K562 (cell line): ENCODE measurements at regions not wholly inside any gene's neighbourhood (a gene's known extent, or its start where the extent isn't known, plus 50 kb on each side); places are given as distances from the start of the nearest gene placed in this dataset.

Source experiments
- ASH1L ChIP-seq: fragments of 450-650 bp; IDR thresholded peaks from 2 replicates; pipeline ENCODE4 v1.6.1; 2018; ENCODE audit warnings: borderline replicate concordance, mild to moderate bottlenecking, low read depth; ENCODE audit not compliant: partially characterized antibody
- C11orf30 ChIP-seq: fragments of 450-650 bp; IDR thresholded peaks from 2 replicates; pipeline ENCODE4 v1.6.1; 2016; ENCODE audit warnings: low read depth, mild to moderate bottlenecking
- CBX8 ChIP-seq: fragments of 200-600 bp; sonication (generic); IDR thresholded peaks from 2 replicates; pipeline ENCODE4 v1.6.1; 2012; ENCODE audit warnings: borderline replicate concordance, mixed run types, low read depth, mild to moderate bottlenecking, moderate library complexity, mixed read lengths, low read length, control low read depth, inconsistent platforms; ENCODE audit not compliant: poor library complexity, severe bottlenecking; ENCODE audit errors: extremely low read depth
- CC2D1A ChIP-seq: fragments of 450-650 bp; IDR thresholded peaks from 2 replicates; pipeline ENCODE4 v1.6.1; 2017; ENCODE audit warnings: mild to moderate bottlenecking
- HIVEP1 ChIP-seq: fragments of 250-450 bp; sonication (Bioruptor Pico); IDR thresholded peaks from 2 replicates; pipeline ENCODE4 v1.4.0; 2020; ENCODE audit warnings: mild to moderate bottlenecking
- HLTF ChIP-seq: fragments of 450-650 bp; IDR thresholded peaks from 2 replicates; pipeline ENCODE4 v1.6.1; 2016
- HNRNPH1 ChIP-seq: fragments of 200-400 bp; formaldehyde crosslinking; optimal IDR thresholded peaks from 2 replicates; pipeline ENCODE3; 2017; ENCODE audit warnings: low read depth, mild to moderate bottlenecking, low read length, moderate library complexity
- MAFF ChIP-seq: IDR thresholded peaks from 2 replicates; pipeline ENCODE4 v1.6.1; 2012; ENCODE audit warnings: low read length, improper control_type of control experiment
- MAFG ChIP-seq: fragments of 450-650 bp; conservative IDR thresholded peaks from 2 replicates; pipeline ENCODE4 v1.6.1; 2016; ENCODE audit warnings: missing genetic modification characterization, missing compliant biosample characterization
- MAFK ChIP-seq: IDR thresholded peaks from 2 replicates; pipeline ENCODE4 v1.6.1; 2011; ENCODE audit warnings: low read length, improper control_type of control experiment
- POLR2A ChIP-seq: fragments of 450-650 bp; conservative IDR thresholded peaks from 2 replicates; pipeline ENCODE4 v1.6.1; 2016
- RFX5 ChIP-seq: IDR thresholded peaks from 2 replicates; pipeline ENCODE4 v1.6.1; 2011; ENCODE audit warnings: low read depth, mild to moderate bottlenecking, improper control_type of control experiment, low read length
- SMARCE1 ChIP-seq: fragments of 450-650 bp; IDR thresholded peaks from 2 replicates; pipeline ENCODE4 v1.7.1; 2016; ENCODE audit warnings: mild to moderate bottlenecking
- ZBTB7A ChIP-seq: IDR thresholded peaks from 2 replicates; pipeline ENCODE4 v1.6.1; 2011; ENCODE audit warnings: low read depth, mild to moderate bottlenecking, low read length, moderate library complexity, borderline replicate concordance; ENCODE audit not compliant: control insufficient read depth
- ZC3H11A ChIP-seq: IDR thresholded peaks from 2 replicates; pipeline ENCODE4 v1.6.1; 2012; ENCODE audit warnings: low read depth, low read length, improper control_type of control experiment
- ZKSCAN8 ChIP-seq: fragments of 200-800 bp; sonication (Bioruptor generic); IDR thresholded peaks from 2 replicates; pipeline ENCODE4 v1.6.1; 2016; ENCODE audit warnings: missing genetic modification characterization, missing compliant biosample characterization
- ZNF316 ChIP-seq: fragments of 450-650 bp; IDR thresholded peaks from 2 replicates; pipeline ENCODE4 v1.6.1; 2016
- TF ChIP-seq, protein P1 (sequence below), 2 experiments: fragments of 450-650 bp in 1 of 2; sonication (generic) in 1 of 2; formaldehyde crosslinking in 1 of 2; IDR thresholded peaks in 1 of 2; conservative IDR thresholded peaks in 1 of 2; 2 replicates each; pipeline versions ENCODE4 v1.6.1 to v1.8.1; 2016 to 2023; ENCODE audit warnings: mild to moderate bottlenecking in 2 of 2, moderate library complexity in 2 of 2, inconsistent platforms in 1 of 2, missing genetic modification reagents in 1 of 2
- TF ChIP-seq, protein P2 (sequence below), 2 experiments: fragments of 450-650 bp in 1 of 2; sonication (generic) in 1 of 2; formaldehyde crosslinking; conservative IDR thresholded peaks; 2 replicates each; pipeline versions ENCODE4 v1.4.0 to v1.8.1; 2020 to 2022; ENCODE audit warnings: mild to moderate bottlenecking in 1 of 2, missing genetic modification reagents in 1 of 2
- TF ChIP-seq, protein P3 (sequence below): fragments of 450-650 bp; IDR thresholded peaks from 2 replicates; pipeline ENCODE4 v1.6.1; 2017; ENCODE audit warnings: mild to moderate bottlenecking, moderate library complexity
- TF ChIP-seq, protein P4 (sequence below): fragments of 250-450 bp; sonication (Bioruptor Pico); IDR thresholded peaks from 2 replicates; pipeline ENCODE4 v1.5.0; 2021; ENCODE audit warnings: mild to moderate bottlenecking, borderline replicate concordance

DNA sequence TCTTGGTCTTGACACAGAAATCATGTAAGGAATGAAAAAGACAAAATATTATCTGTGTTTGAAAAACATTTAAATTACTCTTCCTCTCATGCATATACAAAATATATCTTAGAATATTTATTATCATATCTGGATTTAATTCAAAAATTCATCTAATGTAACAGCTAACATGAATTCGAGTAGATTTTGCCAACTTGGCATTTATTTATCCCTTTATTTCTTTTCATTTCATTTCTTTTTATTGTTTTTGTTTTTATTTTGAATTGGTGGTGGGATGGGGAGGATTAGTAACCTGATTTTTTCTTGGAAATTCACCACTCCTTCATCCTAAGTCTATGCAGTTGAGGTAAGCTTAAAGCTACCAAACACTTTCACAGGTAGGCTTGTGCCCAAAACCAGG is 508.7 kb downstream of the EPHA7 start (continued):
- TF ChIP-seq CBX8 (no peak), RFX5 (no peak), HNRNPH1 (no peak), HIVEP1 (CRISPR knock-in tag) (no peak), MAFF (0 out of 2 replicates have a peak, but pooled peaks have one; percentile 11), ZC3H11A (no peak), ASH1L (no peak), MAFG (peak; percentile 23; the same call in 1 of the 2 replicates), ZBTB7A (no peak), MAFK (peak; percentile 36; the same call in 1 of the 2 replicates), ZNF316 (peak; percentile 70), ZKSCAN8 (no peak), C11orf30 (peak; percentile 35; the same call in 1 of the 2 replicates), HLTF (no peak), CC2D1A (no peak), POLR2A (no peak), SMARCE1 (no peak)
- TF ChIP-seq, protein P1, sequence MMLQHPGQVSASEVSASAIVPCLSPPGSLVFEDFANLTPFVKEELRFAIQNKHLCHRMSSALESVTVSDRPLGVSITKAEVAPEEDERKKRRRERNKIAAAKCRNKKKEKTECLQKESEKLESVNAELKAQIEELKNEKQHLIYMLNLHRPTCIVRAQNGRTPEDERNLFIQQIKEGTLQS (IDR thresholded peaks at IDR 0.05): no peak
- TF ChIP-seq, protein P1 (CRISPR knock-in tag; conservative IDR thresholded peaks at IDR 0.05): no peak
- TF ChIP-seq, protein P2, sequence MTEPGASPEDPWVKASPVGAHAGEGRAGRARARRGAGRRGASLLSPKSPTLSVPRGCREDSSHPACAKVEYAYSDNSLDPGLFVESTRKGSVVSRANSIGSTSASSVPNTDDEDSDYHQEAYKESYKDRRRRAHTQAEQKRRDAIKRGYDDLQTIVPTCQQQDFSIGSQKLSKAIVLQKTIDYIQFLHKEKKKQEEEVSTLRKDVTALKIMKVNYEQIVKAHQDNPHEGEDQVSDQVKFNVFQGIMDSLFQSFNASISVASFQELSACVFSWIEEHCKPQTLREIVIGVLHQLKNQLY (CRISPR knock-in tag; conservative IDR thresholded peaks at IDR 0.05): no peak
- TF ChIP-seq, protein P3, sequence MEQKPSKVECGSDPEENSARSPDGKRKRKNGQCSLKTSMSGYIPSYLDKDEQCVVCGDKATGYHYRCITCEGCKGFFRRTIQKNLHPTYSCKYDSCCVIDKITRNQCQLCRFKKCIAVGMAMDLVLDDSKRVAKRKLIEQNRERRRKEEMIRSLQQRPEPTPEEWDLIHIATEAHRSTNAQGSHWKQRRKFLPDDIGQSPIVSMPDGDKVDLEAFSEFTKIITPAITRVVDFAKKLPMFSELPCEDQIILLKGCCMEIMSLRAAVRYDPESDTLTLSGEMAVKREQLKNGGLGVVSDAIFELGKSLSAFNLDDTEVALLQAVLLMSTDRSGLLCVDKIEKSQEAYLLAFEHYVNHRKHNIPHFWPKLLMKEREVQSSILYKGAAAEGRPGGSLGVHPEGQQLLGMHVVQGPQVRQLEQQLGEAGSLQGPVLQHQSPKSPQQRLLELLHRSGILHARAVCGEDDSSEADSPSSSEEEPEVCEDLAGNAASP: no peak
- TF ChIP-seq, protein P4, sequence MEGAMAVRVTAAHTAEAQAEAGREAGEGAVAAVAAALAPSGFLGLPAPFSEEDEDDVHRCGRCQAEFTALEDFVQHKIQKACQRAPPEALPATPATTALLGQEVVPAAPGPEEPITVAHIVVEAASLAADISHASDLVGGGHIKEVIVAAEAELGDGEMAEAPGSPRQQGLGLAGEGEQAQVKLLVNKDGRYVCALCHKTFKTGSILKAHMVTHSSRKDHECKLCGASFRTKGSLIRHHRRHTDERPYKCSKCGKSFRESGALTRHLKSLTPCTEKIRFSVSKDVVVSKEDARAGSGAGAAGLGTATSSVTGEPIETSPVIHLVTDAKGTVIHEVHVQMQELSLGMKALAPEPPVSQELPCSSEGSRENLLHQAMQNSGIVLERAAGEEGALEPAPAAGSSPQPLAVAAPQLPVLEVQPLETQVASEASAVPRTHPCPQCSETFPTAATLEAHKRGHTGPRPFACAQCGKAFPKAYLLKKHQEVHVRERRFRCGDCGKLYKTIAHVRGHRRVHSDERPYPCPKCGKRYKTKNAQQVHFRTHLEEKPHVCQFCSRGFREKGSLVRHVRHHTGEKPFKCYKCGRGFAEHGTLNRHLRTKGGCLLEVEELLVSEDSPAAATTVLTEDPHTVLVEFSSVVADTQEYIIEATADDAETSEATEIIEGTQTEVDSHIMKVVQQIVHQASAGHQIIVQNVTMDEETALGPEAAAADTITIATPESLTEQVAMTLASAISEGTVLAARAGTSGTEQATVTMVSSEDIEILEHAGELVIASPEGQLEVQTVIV: no peak
